ENCODE measurements at regions not wholly inside any gene's neighbourhood (a gene's known extent, or its start where the extent isn't known, plus 50 kb on each side); places are given as distances from the start of the nearest gene placed in this dataset.

DNA sequence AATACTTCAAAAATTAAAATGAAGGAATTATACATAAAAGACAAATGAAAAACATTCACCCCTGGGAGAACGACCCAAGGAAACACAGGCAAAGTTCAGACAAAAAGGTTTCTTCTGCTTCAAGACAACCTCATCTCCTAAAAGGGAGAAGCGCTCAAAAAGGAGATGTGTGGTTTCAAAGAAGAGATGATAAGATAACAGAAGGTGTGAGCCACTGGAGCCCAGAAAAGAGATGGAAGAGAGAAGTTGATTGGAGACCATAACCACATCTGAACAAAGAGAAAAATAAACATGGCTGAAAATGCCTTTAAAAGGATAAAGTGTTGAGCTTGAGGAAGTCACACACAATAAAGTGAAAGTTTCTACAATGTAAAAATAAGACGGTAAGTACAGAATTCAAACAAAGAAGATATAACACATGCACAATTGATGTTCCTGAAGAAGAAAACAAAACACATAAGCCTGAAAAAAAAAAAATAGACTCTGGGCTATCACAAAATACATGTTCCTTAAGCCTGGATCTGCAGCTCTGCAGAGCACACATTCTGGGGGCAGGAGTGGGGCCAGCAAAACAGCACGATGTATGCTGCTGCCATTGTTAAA, 51.6 kb upstream of the C14orf180 start:
- intact Hi-C loops (cut with micrococcal nuclease) (no loop called here), in situ Hi-C loops (cut with MboI) (no loop called here)
- DNase-seq (ENCODE audit: extremely low read depth in 1 of 4, low spot score in 3 of 4) (no peak), FAIRE-seq (no peak), ATAC-seq (no peak)
- H3K27me3 ChIP-seq (ENCODE audit: control insufficient read depth in 2 of 2, insufficient read depth in 2 of 2, low read length in 2 of 2), result no peaks in the 10 kb centered on the region; a peak in 1 of 5 replicates
- H3K9me1 ChIP-seq (ENCODE audit: control insufficient read depth, insufficient read depth, low read length), result no peaks in the 10 kb centered on the region
- no peak overlapping the region for H3K4me2 ChIP-seq (ENCODE audit: insufficient read depth, low read length)
- no peak overlapping the region for H3K9ac ChIP-seq (ENCODE audit: insufficient read depth in 1 of 2, low read depth in 2 of 2, low read length in 2 of 2)
- H3K4me1 ChIP-seq (replicated peaks in 1 of 2; ENCODE audit: control insufficient read depth in 2 of 2, insufficient read depth in 2 of 2, low read length in 2 of 2), result no peaks in the 10 kb centered on the region; a peak in 1 of 5 replicates
- H3K36me3 ChIP-seq (ENCODE audit: control insufficient read depth, insufficient read depth, low read length), result no peaks in the 10 kb centered on the region
- POLR2A ChIA-PET, result no interaction called here
- no TSS peak for BruUV-seq (replicated peaks)
- CTCF ChIA-PET (ENCODE audit: low intra/inter-chr PET ratio), result no interaction called here
- no peak overlapping the region for H3K4me3 ChIP-seq
- 0% methylated on average over 4 of the region's 4 CpGs for WGBS (ENCODE audit: insufficient coverage, low coverage, missing lambda C conversion rate)
- no peak overlapping the region for H3K27ac ChIP-seq (ENCODE audit: extremely low read depth, low read depth, low read length)
- no peaks in the 10 kb centered on the region for H3K9me3 ChIP-seq (replicated peaks; ENCODE audit: control insufficient read depth, insufficient read depth, low read depth, low read length)
- no peak overlapping the region for H2AFZ ChIP-seq (ENCODE audit: low read depth, low read length)
- H4K20me1 ChIP-seq (replicated peaks; ENCODE audit: control insufficient read depth, insufficient read depth, low read length), result no peaks in the 10 kb centered on the region
- H3K79me2 ChIP-seq (ENCODE audit: control insufficient read depth, insufficient read depth, low read length), result no peaks in the 10 kb centered on the region
- TF ChIP-seq, protein P1, sequence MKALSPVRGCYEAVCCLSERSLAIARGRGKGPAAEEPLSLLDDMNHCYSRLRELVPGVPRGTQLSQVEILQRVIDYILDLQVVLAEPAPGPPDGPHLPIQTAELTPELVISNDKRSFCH (CRISPR knock-in tag; IDR thresholded peaks at IDR 0.05), result no peak
- TF ChIP-seq, protein P1 (tag; IDR thresholded peaks at IDR 0.05), result no peak
- TF ChIP-seq, protein P2, sequence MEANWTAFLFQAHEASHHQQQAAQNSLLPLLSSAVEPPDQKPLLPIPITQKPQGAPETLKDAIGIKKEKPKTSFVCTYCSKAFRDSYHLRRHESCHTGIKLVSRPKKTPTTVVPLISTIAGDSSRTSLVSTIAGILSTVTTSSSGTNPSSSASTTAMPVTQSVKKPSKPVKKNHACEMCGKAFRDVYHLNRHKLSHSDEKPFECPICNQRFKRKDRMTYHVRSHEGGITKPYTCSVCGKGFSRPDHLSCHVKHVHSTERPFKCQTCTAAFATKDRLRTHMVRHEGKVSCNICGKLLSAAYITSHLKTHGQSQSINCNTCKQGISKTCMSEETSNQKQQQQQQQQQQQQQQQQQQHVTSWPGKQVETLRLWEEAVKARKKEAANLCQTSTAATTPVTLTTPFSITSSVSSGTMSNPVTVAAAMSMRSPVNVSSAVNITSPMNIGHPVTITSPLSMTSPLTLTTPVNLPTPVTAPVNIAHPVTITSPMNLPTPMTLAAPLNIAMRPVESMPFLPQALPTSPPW (CRISPR knock-in tag; IDR thresholded peaks at IDR 0.05), result no peak
- TF ChIP-seq, protein P3, sequence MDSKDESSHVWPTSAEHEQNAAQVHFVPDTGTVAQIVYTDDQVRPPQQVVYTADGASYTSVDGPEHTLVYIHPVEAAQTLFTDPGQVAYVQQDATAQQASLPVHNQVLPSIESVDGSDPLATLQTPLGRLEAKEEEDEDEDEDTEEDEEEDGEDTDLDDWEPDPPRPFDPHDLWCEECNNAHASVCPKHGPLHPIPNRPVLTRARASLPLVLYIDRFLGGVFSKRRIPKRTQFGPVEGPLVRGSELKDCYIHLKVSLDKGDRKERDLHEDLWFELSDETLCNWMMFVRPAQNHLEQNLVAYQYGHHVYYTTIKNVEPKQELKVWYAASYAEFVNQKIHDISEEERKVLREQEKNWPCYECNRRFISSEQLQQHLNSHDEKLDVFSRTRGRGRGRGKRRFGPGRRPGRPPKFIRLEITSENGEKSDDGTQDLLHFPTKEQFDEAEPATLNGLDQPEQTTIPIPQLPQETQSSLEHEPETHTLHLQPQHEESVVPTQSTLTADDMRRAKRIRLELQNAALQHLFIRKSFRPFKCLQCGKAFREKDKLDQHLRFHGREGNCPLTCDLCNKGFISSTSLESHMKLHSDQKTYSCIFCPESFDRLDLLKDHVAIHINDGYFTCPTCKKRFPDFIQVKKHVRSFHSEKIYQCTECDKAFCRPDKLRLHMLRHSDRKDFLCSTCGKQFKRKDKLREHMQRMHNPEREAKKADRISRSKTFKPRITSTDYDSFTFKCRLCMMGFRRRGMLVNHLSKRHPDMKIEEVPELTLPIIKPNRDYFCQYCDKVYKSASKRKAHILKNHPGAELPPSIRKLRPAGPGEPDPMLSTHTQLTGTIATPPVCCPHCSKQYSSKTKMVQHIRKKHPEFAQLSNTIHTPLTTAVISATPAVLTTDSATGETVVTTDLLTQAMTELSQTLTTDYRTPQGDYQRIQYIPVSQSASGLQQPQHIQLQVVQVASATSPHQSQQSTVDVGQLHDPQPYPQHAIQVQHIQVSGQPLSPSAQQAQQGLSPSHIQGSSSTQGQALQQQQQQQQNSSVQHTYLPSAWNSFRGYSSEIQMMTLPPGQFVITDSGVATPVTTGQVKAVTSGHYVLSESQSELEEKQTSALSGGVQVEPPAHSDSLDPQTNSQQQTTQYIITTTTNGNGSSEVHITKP (IDR thresholded peaks at IDR 0.05; ENCODE audit: partially characterized antibody), result no peak
- TF ChIP-seq TAL1 (IDR thresholded peaks at IDR 0.05), result no peak
- TF ChIP-seq CBFA2T2 (conservative IDR thresholded peaks at IDR 0.05), result no peak
- no peak for TF ChIP-seq ZNF764 (CRISPR knock-in tag; IDR thresholded peaks at IDR 0.05; ENCODE audit: low read depth)
- TF ChIP-seq ZNF444 (CRISPR knock-in tag; IDR thresholded peaks at IDR 0.05), result no peak

Measured in K562 (cell line).